Muscle of leg (tissue), 3 donors: ENCODE measurements at regions not wholly inside any gene's neighbourhood (a gene's known extent, or its start where the extent isn't known, plus 50 kb on each side); places are given as distances from the start of the nearest gene placed in this dataset.
A peak's percentile ranks its signal among the peaks of the same experiment; 100 is the strongest.

Source experiments
- DNase-seq: peaks from one replicate; pipeline ENCODE4 v3.0.0; 2013
- H3K27ac ChIP-seq: one replicate; pipeline ENCODE4 v1.5.1; 2013; ENCODE audit warnings: mild to moderate bottlenecking, low read length, control low read depth
- H3K27me3 ChIP-seq: one replicate; pipeline ENCODE4 v1.6.1; 2013; ENCODE audit warnings: low read length; ENCODE audit not compliant: control insufficient read depth, insufficient read depth
- H3K36me3 ChIP-seq: one replicate; pipeline ENCODE4 v1.6.1; 2013; ENCODE audit warnings: low read length; ENCODE audit not compliant: control insufficient read depth, insufficient read depth
- H3K4me1 ChIP-seq: one replicate; pipeline ENCODE4 v1.6.1; 2013; ENCODE audit warnings: low read length; ENCODE audit not compliant: control insufficient read depth, insufficient read depth
- H3K4me3 ChIP-seq: one replicate; pipeline ENCODE4 v1.5.1; 2013; ENCODE audit warnings: low read length, control low read depth
- H3K9me3 ChIP-seq: replicated peaks from 2 replicates; pipeline ENCODE4 v1.6.1; 2013; ENCODE audit warnings: low read depth, low read length; ENCODE audit not compliant: control insufficient read depth
- WGBS: methylation state at CpG from one replicate; pipeline ENCODE4 v1.1.5; 2013; ENCODE audit warnings: missing lambda C conversion rate; ENCODE audit not compliant: insufficient coverage; 5-methylcytosine and 5-hydroxymethylcytosine counted together

- peak; percentile 24 for DNase-seq
- H3K4me3 ChIP-seq, result no peak overlapping the region
- H3K9me3 ChIP-seq, result peaks cover 8% of the 10 kb centered on the region
- 90% methylated on average over 1 of the region's 3 CpGs for WGBS
- no peaks in the 10 kb centered on the region for H3K4me1 ChIP-seq
- no peak overlapping the region for H3K27ac ChIP-seq
- H3K36me3 ChIP-seq, result no peaks in the 10 kb centered on the region
- H3K27me3 ChIP-seq, result no peaks in the 10 kb centered on the region
Observed at GRCh38 chr18:37639846-37640245, 74.2 kb upstream of the CELF4 start.

- H3K27me3 ChIP-seq, result no peaks in the 10 kb centered on the region
- H3K36me3 ChIP-seq, result no peaks in the 10 kb centered on the region
- 88% methylated on average over 4 of the region's 4 CpGs for WGBS
- no peaks in the 10 kb centered on the region for H3K4me1 ChIP-seq
- H3K27ac ChIP-seq, result no peak overlapping the region
- no peak overlapping the region for H3K4me3 ChIP-seq
- H3K9me3 ChIP-seq, result no peaks in the 10 kb centered on the region
- DNase-seq, result no peak
Observed at GRCh38 chr18:37637478-37637850, 71.9 kb upstream of the CELF4 start.

GRCh38 chr18:37636831-37637477 lies 71.4 kb upstream of the CELF4 start:
- H3K4me3 ChIP-seq, result no peak overlapping the region
- no peaks in the 10 kb centered on the region for H3K27me3 ChIP-seq
- DNase-seq, result peak; percentile 61
- no peaks in the 10 kb centered on the region for H3K9me3 ChIP-seq
- H3K4me1 ChIP-seq, result no peaks in the 10 kb centered on the region
- H3K27ac ChIP-seq, result no peak overlapping the region
- H3K36me3 ChIP-seq, result no peaks in the 10 kb centered on the region
- 50% methylated on average over 5 of the region's 8 CpGs for WGBS

- no peaks in the 10 kb centered on the region for H3K27me3 ChIP-seq
- no peaks in the 10 kb centered on the region for H3K4me1 ChIP-seq
- DNase-seq, result no peak
- 81% methylated on average over 2 of the region's 2 CpGs for WGBS
- H3K27ac ChIP-seq, result no peak overlapping the region
- no peaks in the 10 kb centered on the region for H3K36me3 ChIP-seq
- H3K4me3 ChIP-seq, result no peak overlapping the region
- H3K9me3 ChIP-seq, result no peaks in the 10 kb centered on the region
Observed at GRCh38 chr18:37634516-37634915, 68.9 kb upstream of the CELF4 start.

- H3K4me3 ChIP-seq, result no peak overlapping the region
- H3K36me3 ChIP-seq, result no peaks in the 10 kb centered on the region
- no peaks in the 10 kb centered on the region for H3K9me3 ChIP-seq
- WGBS, result no CpG with 5 or more reads among the region's 4 CpGs
- no peaks in the 10 kb centered on the region for H3K4me1 ChIP-seq
- H3K27me3 ChIP-seq, result no peaks in the 10 kb centered on the region
- no peak overlapping the region for H3K27ac ChIP-seq
- no peak for DNase-seq
Observed at GRCh38 chr18:37631422-37631821, 65.8 kb upstream of the CELF4 start.

GRCh38 chr18:37630334-37630733 lies 64.7 kb upstream of the CELF4 start:
- H3K27ac ChIP-seq, result no peak overlapping the region
- 86% methylated on average over 1 of the region's 2 CpGs for WGBS
- no peaks in the 10 kb centered on the region for H3K36me3 ChIP-seq
- H3K27me3 ChIP-seq, result no peaks in the 10 kb centered on the region
- DNase-seq, result no peak
- H3K4me3 ChIP-seq, result no peak overlapping the region
- no peaks in the 10 kb centered on the region for H3K4me1 ChIP-seq
- H3K9me3 ChIP-seq, result no peaks in the 10 kb centered on the region

- Histone ChIP-seq H3K27me3 (no peaks in the 10 kb centered on the region), H3K4me3 (no peak overlapping the region), H3K9me3 (no peaks in the 10 kb centered on the region), H3K27ac (no peak overlapping the region), H3K4me1 (no peaks in the 10 kb centered on the region), H3K36me3 (no peaks in the 10 kb centered on the region)
- no peak for DNase-seq
- WGBS, result 100% methylated on average over 1 of the region's 3 CpGs
Observed at GRCh38 chr18:37628470-37629220, 63.0 kb upstream of the CELF4 start.

- H3K4me1 ChIP-seq, result no peaks in the 10 kb centered on the region
- H3K27ac ChIP-seq, result no peak overlapping the region
- H3K9me3 ChIP-seq, result no peaks in the 10 kb centered on the region
- no peak for DNase-seq
- no peak overlapping the region for H3K4me3 ChIP-seq
- H3K36me3 ChIP-seq, result no peaks in the 10 kb centered on the region
- no peaks in the 10 kb centered on the region for H3K27me3 ChIP-seq
- WGBS, result no CpG with 5 or more reads among the region's 2 CpGs
Observed at GRCh38 chr18:37624318-37624717, 58.7 kb upstream of the CELF4 start.

- no peaks in the 10 kb centered on the region for H3K36me3 ChIP-seq
- H3K9me3 ChIP-seq, result no peaks in the 10 kb centered on the region
- WGBS, result 43% methylated on average over 2 of the region's 4 CpGs
- no peak for DNase-seq
- H3K4me1 ChIP-seq, result no peaks in the 10 kb centered on the region
- no peak overlapping the region for H3K27ac ChIP-seq
- H3K27me3 ChIP-seq, result no peaks in the 10 kb centered on the region
- H3K4me3 ChIP-seq, result no peak overlapping the region
Observed at GRCh38 chr18:37619964-37620363, 54.4 kb upstream of the CELF4 start.

- Histone ChIP-seq H3K9me3 (no peaks in the 10 kb centered on the region), H3K4me3 (no peak overlapping the region), H3K36me3 (no peaks in the 10 kb centered on the region), H3K27me3 (no peaks in the 10 kb centered on the region), H3K4me1 (no peaks in the 10 kb centered on the region), H3K27ac (no peak overlapping the region)
- WGBS, result 20% methylated on average over 1 of the region's 2 CpGs
- DNase-seq, result no peak
Observed at GRCh38 chr18:37617623-37618022, 52.0 kb upstream of the CELF4 start.
